GM18505 (cell line): ENCODE measurements at regions not wholly inside any gene's neighbourhood (a gene's known extent, or its start where the extent isn't known, plus 50 kb on each side); places are given as distances from the start of the nearest gene placed in this dataset.
"Not testable (repeated sequence)": the region's sequence is repeated elsewhere in the genome, so short reads cannot be mapped to it uniquely, and the experiment has no call there.

ENCODE experiments used
- ATAC-seq: cut with Tn5 transposase; IDR thresholded peaks from one replicate; pipeline ENCODE4 v1.9.1; 2021; ENCODE audit not compliant: unreplicated experiment
- POLR2A ChIP-seq: IDR thresholded peaks from 4 replicates; pipeline ENCODE4 v1.6.1; 2011; ENCODE audit warnings: borderline replicate concordance; ENCODE audit not compliant: insufficient read depth, insufficient read length; ENCODE audit errors: extremely low read depth

- ATAC-seq: no peak
- TF ChIP-seq POLR2A: no peak
These were observed 92.5 kb upstream of the DMRT1 start for GRCh38 chr9:748861-749497.

DNA sequence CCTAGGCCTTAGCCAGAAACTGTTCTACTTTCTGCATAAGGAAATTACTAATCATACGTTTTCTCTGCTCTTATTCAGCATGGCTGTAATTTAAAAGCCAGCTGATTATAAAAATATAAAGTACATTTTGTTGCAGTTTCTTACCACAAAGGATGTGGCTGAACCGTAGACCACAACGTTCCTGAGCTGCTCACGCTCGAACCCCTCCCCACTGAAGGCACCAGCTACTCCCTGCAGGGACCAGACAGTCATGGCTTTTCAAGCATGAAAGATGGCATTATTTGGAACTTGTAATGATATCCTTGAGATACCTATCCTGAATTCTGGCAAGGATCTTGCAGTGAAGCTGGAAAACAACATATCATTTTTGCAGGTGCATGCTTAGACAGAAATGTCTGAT lies 91.8 kb upstream of the DMRT1 start:
- TF ChIP-seq POLR2A: no peak
- no peak for ATAC-seq

DNA sequence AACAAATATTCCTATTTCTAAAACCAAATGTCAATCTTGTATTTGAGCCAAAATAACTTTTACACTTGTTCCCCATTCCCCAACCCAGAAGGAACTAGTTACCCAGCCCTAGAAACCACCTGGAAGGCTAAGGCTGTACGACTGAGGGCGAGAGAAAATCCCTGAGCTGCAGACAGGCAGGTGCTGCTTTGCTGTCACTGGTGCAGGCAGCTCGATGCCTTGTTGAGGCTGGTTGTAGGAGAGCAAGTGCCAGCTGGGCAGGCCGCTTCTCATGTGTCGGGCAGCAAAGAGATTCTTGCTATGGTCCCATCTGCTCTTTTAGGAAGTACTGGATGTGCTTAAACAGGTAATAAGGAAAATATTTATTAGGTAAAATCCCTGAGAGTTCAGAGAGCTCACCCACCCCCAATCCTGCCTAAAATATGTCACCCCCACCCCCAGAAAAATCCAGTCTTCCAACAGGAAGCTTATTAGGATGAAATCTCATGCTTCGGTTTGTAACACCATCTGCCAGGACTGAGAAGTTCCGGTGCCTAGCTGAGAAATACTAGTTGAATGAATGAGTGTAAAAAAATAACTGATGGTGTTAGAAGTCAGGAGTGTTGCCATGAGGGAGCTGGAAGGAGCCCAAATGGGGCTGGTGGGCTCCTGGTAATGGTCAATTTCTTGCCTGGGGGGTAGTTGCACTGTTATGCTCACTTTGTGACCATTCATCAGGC lies 91.1 kb upstream of the DMRT1 start:
- TF ChIP-seq POLR2A: no peak
- ATAC-seq: no peak

DNA sequence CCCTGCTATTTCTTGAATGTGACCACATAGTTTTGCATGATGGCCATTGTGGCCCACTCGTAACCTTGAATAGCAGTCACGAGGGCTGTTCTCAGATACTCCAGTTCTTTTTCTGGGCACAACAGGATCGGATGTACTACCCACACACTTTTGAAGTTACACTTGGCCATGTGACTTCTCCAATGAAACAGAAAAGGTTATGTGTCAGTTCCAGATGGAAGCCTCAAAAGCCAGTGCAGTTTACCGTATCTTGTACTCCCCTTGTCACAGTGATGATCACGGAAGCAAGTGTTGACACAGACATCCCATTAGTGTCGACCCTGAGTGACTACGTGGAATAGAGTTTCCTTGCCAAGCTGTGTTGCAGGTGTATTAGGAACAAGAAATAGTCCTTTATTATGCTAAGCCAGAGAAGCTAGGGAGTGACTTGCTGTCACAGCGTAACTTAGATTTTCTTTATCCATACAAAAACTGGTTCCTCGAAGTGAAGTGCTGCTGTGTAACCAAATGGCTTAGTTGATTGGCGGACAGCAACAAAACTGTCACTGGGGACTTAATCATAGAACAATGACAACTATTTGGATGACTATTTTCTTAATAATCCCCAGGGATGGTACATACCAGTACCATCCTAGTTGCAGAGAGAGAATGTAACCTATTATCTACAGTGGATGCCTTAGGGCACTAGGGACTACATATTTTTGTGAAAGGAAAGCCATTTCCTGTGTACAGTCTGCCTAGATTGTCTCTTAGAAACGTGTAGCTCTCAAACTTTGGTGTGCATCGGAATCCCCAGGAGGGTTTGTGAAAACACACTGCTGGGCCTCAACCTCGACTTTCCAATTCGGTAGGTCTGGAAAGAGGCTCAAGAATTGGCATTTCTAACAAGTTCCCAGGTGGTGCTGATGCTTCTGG lies 90.1 kb upstream of the DMRT1 start:
- peak; percentile 65 for ATAC-seq
- no peak for TF ChIP-seq POLR2A

DNA sequence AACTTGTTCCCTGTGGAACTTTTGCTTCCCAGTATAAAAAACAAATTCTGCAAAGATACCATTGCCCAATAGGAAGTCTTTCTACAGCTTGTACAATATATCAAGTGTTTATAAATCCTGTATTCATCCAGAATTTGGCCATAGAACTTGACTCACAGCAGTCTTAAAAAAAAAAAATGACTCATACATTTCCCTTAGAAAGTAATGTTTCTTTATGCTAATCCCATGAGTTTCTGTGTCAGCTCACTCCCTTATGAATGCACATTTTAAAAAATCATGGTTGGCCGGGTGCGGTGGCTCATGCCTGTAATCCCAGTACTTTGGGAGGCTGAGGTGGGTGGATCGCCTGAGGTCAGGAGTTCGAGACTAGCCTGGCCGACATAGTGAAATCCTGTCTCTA lies 89.3 kb upstream of the DMRT1 start:
- no peak for ATAC-seq

DNA sequence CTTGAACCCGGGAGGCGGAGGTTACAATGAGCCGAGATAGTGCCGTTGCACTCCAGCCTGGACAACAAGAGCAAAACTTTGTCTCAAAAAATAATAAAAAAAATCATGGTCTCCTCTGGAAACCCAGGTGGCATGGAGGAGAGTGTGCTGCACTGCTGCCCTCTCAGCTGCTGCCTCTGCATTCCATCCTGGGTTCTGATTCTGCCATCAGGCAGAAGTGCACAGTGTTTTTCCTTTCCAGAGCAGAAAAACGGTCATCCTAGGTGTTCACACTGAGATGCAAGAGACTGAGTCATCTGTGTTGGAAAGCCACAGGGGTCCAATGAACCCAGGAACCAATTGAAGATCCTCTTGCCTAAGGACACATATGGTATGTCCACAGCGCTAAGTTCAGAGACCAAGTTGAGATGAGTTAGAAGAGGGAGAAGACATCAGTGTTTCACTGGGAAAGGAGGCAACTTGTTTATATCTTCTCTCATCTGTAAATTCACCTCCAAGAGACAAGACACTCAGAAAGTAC lies 88.8 kb upstream of the DMRT1 start:
- no peak for ATAC-seq

More for the DNA sequence above, 89.3 kb upstream of the DMRT1 start:
- TF ChIP-seq POLR2A: no peak

GRCh38 chr9:753734-754133 lies 87.8 kb upstream of the DMRT1 start:
- ATAC-seq: not testable (repeated sequence)

More for the DNA sequence above, 88.8 kb upstream of the DMRT1 start:
- TF ChIP-seq POLR2A: no peak

GRCh38 chr9:754150-754931 lies 87.2 kb upstream of the DMRT1 start:
- no peak for TF ChIP-seq POLR2A
- ATAC-seq: no peak

DNA sequence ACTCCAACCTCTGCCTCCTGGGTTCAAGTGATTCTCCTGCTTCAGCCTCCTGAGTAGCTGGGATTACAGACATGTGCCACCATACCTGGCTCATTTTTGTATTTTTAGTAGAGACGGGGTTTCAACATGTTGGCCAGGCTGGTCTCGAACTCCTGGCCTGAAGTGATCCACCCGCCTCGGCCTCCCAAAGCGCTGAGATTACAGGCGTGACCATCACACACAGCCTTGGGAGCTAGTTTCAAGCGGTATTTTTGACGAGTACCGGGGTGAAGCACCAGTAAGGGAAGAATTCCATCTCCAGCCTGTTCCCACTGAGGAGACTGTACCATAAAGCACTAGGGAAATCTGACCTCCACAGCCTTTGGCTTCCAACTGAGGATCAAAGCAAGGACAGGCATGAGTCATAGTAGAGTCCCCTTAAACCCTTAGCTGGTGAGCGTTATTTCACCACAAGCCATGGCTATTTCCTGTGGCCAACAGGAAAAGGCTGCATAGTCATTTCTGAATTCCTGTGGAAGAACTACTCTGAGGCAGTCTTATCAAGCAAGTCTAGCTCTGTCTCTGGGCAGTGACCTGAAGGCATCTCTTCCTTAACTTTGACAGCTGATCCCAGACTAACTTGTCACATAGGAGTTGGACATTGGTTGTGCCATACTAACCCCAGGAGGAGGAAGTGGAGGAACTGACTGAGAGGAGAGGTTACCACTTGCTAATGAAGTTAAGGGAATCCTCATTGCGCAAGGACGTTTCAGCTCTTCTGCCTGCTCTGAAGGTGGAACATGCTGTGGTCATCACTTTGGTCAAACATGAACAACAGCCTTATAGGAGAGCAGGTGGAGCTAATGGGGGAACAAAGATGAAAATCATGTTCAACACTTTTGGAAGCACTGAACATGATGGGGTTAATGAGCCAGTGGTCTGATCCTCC lies 85.8 kb upstream of the DMRT1 start:
- ATAC-seq: peak; percentile 36
- no peak for TF ChIP-seq POLR2A

GRCh38 chr9:757246-757881 lies 84.1 kb upstream of the DMRT1 start:
- no peak for TF ChIP-seq POLR2A

GRCh38 chr9:758146-758545 lies 83.4 kb upstream of the DMRT1 start:
- TF ChIP-seq POLR2A: no peak
- ATAC-seq: no peak

More at GRCh38 chr9:757246-757881, 84.1 kb upstream of the DMRT1 start:
- ATAC-seq: no peak
